HAP-1 (cell line): ENCODE measurements at regions not wholly inside any gene's neighbourhood (a gene's known extent, or its start where the extent isn't known, plus 50 kb on each side); places are given as distances from the start of the nearest gene placed in this dataset.

Experiments
- DNase-seq, 2 experiments: peaks; one replicate each; pipeline ENCODE4 v3.0.0-alpha.2; 2016 to 2020; ENCODE audit warnings: low spot score in 2 of 2
- H3K27me3 ChIP-seq: fragments of 250-450 bp; sonication (Bioruptor Pico); 2 replicates; pipeline ENCODE4 v1.5.1; 2020; ENCODE audit warnings: low read depth, mild to moderate bottlenecking, moderate library complexity
- H3K36me3 ChIP-seq: fragments of 250-450 bp; sonication (Bioruptor Pico); replicated peaks from 2 replicates; pipeline ENCODE4 v1.5.1; 2020; ENCODE audit warnings: mild to moderate bottlenecking
- H3K4me1 ChIP-seq: fragments of 250-450 bp; sonication (Bioruptor Pico); 2 replicates; pipeline ENCODE4 v1.5.1; 2020; ENCODE audit warnings: mild to moderate bottlenecking
- H3K4me3 ChIP-seq: fragments of 250-450 bp; sonication (Bioruptor Pico); 2 replicates; pipeline ENCODE4 v1.5.1; 2020; ENCODE audit warnings: mild to moderate bottlenecking, moderate library complexity
- H3K9me3 ChIP-seq: fragments of 250-450 bp; sonication (Bioruptor Pico); 2 replicates; pipeline ENCODE4 v1.5.1; 2020; ENCODE audit warnings: mild to moderate bottlenecking, moderate library complexity
- in situ Hi-C: fragments of 300-500 bp; cut with MboI; formaldehyde crosslinking; loops from 3 replicates; pipeline ENCODE4 v1.14.3; 2020; ENCODE audit warnings: low sequenced_read_pairs, inconsistent platforms, mixed read lengths

- in situ Hi-C loops: no loop called here
- Histone ChIP-seq H3K36me3 (no peaks in the 10 kb centered on the region), H3K27me3 (no peaks in the 10 kb centered on the region), H3K9me3 (no peaks in the 10 kb centered on the region), H3K4me3 (no peak overlapping the region), H3K4me1 (peaks cover 15% of the 10 kb centered on the region)
- DNase-seq: no peak
These were observed 139.1 kb upstream of the ZC3H11B start for GRCh38 chr1:219751870-219752507.

- Histone ChIP-seq H3K36me3 (no peaks in the 10 kb centered on the region), H3K4me3 (no peak overlapping the region), H3K4me1 (peaks cover 15% of the 10 kb centered on the region), H3K27me3 (no peaks in the 10 kb centered on the region), H3K9me3 (no peaks in the 10 kb centered on the region)
- DNase-seq: no peak
- in situ Hi-C loops: no loop called here
These were observed 136.5 kb upstream of the ZC3H11B start for GRCh38 chr1:219749370-219749769.

GRCh38 chr1:219746141-219746540 lies 133.2 kb upstream of the ZC3H11B start:
- Histone ChIP-seq H3K4me3 (no peak overlapping the region), H3K4me1 (peaks cover 15% of the 10 kb centered on the region), H3K27me3 (no peaks in the 10 kb centered on the region), H3K9me3 (no peaks in the 10 kb centered on the region), H3K36me3 (no peaks in the 10 kb centered on the region)
- DNase-seq: no peak
- in situ Hi-C loops: no loop called here

DNA sequence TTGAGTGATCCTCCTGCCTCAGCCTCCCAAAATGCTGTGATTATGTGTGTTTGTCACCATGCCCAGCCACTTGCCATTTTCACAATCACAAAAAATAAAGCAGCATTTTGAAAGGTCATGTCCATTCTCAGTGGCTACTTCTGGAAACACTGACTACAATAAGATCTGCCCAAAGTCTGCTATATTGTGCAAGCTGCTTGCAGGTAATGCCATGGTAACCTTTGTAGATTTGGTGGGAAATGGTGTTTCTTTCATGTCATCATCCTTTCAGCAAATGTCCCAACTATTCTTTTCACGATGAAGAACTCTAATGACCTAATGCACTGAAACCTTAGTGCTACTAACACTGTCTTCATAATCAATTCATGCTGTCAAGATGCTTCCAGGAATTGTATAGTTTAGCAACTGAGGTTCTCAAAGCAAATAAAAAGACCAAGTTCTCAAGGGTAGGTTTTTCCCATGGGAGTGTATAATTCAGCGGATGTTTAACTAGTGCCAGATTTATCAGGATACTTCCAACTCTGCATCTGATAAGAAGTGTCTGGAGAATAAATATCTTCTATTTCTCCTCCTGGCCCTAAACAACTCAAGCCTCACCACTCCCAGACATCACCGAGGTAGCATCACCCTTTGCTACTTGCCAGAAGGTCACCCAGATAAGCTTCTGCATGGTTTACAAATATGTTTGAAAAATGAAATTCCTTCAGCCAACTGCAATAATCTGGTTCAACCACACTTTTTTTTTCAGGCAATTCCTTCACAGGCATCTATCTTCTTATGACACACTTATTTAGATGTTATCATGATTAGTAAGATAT lies 132.0 kb upstream of the ZC3H11B start:
- Histone ChIP-seq H3K27me3 (no peaks in the 10 kb centered on the region), H3K4me1 (peaks cover 15% of the 10 kb centered on the region), H3K36me3 (no peaks in the 10 kb centered on the region), H3K4me3 (no peak overlapping the region), H3K9me3 (no peaks in the 10 kb centered on the region)
- in situ Hi-C loops: no loop called here
- no peak for DNase-seq

- DNase-seq: no peak
- Histone ChIP-seq H3K9me3 (no peaks in the 10 kb centered on the region), H3K4me1 (no peaks in the 10 kb centered on the region), H3K27me3 (no peaks in the 10 kb centered on the region), H3K4me3 (no peak overlapping the region), H3K36me3 (no peaks in the 10 kb centered on the region)
- in situ Hi-C loops: no loop called here
These were observed 128.4 kb upstream of the ZC3H11B start for GRCh38 chr1:219741011-219741970.

GRCh38 chr1:219733511-219734174 lies 120.7 kb upstream of the ZC3H11B start:
- Histone ChIP-seq H3K9me3 (no peaks in the 10 kb centered on the region), H3K36me3 (no peaks in the 10 kb centered on the region), H3K4me1 (no peaks in the 10 kb centered on the region), H3K27me3 (no peaks in the 10 kb centered on the region), H3K4me3 (no peak overlapping the region)
- no peak for DNase-seq
- in situ Hi-C loops: no loop called here

DNA sequence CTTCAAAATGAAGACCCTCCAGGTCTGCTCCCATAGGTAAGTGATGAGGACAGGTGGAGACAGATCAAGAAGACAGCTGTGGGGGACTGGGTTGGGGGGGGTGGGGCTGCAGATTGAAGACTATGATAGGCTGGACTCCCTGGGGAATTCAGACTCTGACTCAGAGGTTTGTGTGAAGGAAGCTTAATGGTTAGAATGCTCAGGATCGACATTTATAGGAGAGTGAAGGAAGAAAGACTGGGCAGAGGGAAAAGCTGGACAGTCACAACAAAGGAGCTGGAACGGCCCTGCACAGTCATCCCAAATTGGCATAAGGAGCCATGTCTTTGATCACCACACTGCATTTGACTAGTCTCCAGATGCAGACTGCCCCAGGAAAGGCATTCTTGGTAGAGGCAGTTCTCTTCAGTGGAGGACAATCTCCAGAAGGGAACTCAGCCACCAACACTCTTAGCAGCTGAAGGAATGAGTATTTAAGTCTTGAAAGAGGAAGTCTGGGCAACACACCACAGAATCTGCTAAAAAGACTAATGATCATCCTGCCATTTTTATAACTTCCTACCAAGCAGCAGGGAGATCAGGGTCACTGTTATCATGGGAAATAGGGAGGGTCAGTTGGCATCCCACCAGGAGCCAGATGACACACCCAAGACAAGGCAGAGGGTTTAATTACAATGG lies 120.0 kb upstream of the ZC3H11B start:
- no peak for DNase-seq
- Histone ChIP-seq H3K27me3 (no peaks in the 10 kb centered on the region), H3K4me3 (no peak overlapping the region), H3K9me3 (no peaks in the 10 kb centered on the region), H3K36me3 (no peaks in the 10 kb centered on the region), H3K4me1 (no peaks in the 10 kb centered on the region)
- in situ Hi-C loops: no loop called here

DNA sequence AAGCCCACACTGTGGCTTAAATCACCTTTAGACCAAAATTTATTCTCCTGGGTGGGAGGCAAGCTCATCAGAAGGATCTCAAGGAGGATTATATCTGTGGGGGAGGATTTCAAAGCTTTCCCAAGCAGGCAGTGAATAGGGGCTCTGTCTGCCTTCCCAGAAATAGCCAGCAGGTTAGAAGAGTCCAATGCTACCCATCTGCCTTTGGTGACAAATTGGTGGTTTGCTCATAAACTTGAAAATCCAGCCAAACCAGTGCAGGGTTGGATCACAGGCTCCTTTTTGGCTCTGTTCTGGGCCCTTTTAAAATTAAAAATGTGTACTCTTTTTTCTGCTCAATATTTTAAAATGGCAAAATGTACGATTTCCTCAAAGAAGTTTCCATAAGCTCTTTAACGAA lies 118.9 kb upstream of the ZC3H11B start:
- no peaks in the 10 kb centered on the region for H3K4me1 ChIP-seq
- in situ Hi-C loops: no loop called here
- H3K27me3 ChIP-seq: no peaks in the 10 kb centered on the region
- H3K4me3 ChIP-seq: no peak overlapping the region
- no peak for DNase-seq
- H3K9me3 ChIP-seq: peaks cover 2% of the 10 kb centered on the region; the same call in 1 of the 2 replicates
- H3K36me3 ChIP-seq: no peaks in the 10 kb centered on the region

- H3K4me1 ChIP-seq: no peaks in the 10 kb centered on the region
- no peaks in the 10 kb centered on the region for H3K27me3 ChIP-seq
- H3K4me3 ChIP-seq: no peak overlapping the region
- peaks cover 6% of the 10 kb centered on the region; the same call in 1 of the 2 replicates for H3K9me3 ChIP-seq
- in situ Hi-C loops: no loop called here
- DNase-seq: no peak
- no peaks in the 10 kb centered on the region for H3K36me3 ChIP-seq
These were observed 113.8 kb upstream of the ZC3H11B start for GRCh38 chr1:219726480-219727272.

DNA sequence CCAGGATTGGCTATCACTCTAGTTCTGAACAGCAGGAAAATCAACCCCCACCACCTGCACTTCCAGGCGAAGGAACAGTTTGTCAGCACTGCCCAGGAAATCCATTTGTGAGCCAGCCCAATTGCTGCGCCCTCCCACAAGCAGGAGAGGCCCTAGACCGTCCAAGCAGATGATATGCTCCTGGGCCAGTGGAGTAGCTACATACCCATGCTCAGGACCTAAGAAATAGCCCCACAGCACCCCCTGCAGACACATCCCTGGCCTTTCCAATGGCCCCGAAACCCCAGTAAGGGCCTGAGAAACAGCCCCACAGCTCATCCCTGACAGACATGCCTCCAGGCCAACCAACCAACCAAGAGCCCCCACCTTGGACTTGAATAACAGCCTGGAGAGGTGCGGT lies 111.5 kb upstream of the ZC3H11B start:
- Histone ChIP-seq H3K9me3 (peaks cover 6% of the 10 kb centered on the region; the same call in 1 of the 2 replicates), H3K4me3 (no peak overlapping the region), H3K4me1 (no peaks in the 10 kb centered on the region), H3K36me3 (no peaks in the 10 kb centered on the region), H3K27me3 (no peaks in the 10 kb centered on the region)
- DNase-seq: no peak
- in situ Hi-C loops: no loop called here

- H3K4me1 ChIP-seq: no peaks in the 10 kb centered on the region
- H3K4me3 ChIP-seq: no peak overlapping the region
- DNase-seq: no peak
- in situ Hi-C loops: no loop called here
- H3K9me3 ChIP-seq: no peaks in the 10 kb centered on the region
- H3K36me3 ChIP-seq: no peaks in the 10 kb centered on the region
- H3K27me3 ChIP-seq: no peaks in the 10 kb centered on the region
These were observed 104.6 kb upstream of the ZC3H11B start for GRCh38 chr1:219717536-219717935.

GRCh38 chr1:219716611-219717114 lies 103.8 kb upstream of the ZC3H11B start:
- H3K9me3 ChIP-seq: no peaks in the 10 kb centered on the region
- H3K4me3 ChIP-seq: no peak overlapping the region
- H3K36me3 ChIP-seq: no peaks in the 10 kb centered on the region
- no peak for DNase-seq
- H3K27me3 ChIP-seq: no peaks in the 10 kb centered on the region
- in situ Hi-C loops: no loop called here
- H3K4me1 ChIP-seq: no peaks in the 10 kb centered on the region
